Testis (tissue), 2 donors: ENCODE measurements at regions not wholly inside any gene's neighbourhood (a gene's known extent, or its start where the extent isn't known, plus 50 kb on each side); places are given as distances from the start of the nearest gene placed in this dataset.
A peak's percentile ranks its signal among the peaks of the same experiment; 100 is the strongest.
"Not testable (repeated sequence)": the region's sequence is repeated elsewhere in the genome, so short reads cannot be mapped to it uniquely, and the experiment has no call there.

Source experiments
- DNase-seq: peaks from one replicate; pipeline ENCODE4 v3.0.0-alpha.2; 2019
- H3K27ac ChIP-seq, 2 donors: fragments of 200-600 bp; sonication (generic); one replicate each; pipeline ENCODE4 v1.5.1; 2019
- H3K27me3 ChIP-seq: fragments of 200-600 bp; sonication (generic); one replicate; pipeline ENCODE4 v1.5.1; 2019
- H3K36me3 ChIP-seq: fragments of 200-600 bp; sonication (generic); one replicate; pipeline ENCODE4 v1.5.1; 2017; ENCODE audit warnings: low read depth; ENCODE audit errors: missing control alignments
- H3K4me1 ChIP-seq: fragments of 200-600 bp; sonication (generic); one replicate; pipeline ENCODE4 v1.5.1; 2019
- H3K4me3 ChIP-seq, 2 donors: fragments of 200-600 bp; sonication (generic); one replicate each; pipeline ENCODE4 v1.5.1; 2017 to 2019
- H3K9me3 ChIP-seq: fragments of 200-600 bp; sonication (generic); one replicate; pipeline ENCODE4 v1.5.1; 2017
- POLR2A ChIP-seq: fragments of 450-650 bp; IDR thresholded peaks from one replicate; pipeline ENCODE4 v1.6.1; 2017; ENCODE audit warnings: antibody characterized with exemption, mild to moderate bottlenecking, moderate library complexity
- WGBS, 2 donors: methylation state at CpG; one replicate each; pipeline ENCODE4 v1.1.5; 2018; 5-methylcytosine and 5-hydroxymethylcytosine counted together
- intact Hi-C: fragments of 100-400 bp; cut with DNase I; formaldehyde crosslinking; loops from one replicate; pipeline ENCODE4 v1.15.1; 2023; ENCODE audit warnings: low total_unique reads
- TF ChIP-seq, protein P1 (sequence below), 3 experiments: fragments of 450-650 bp in 2 of 3; fragments of 200-600 bp in 1 of 3; sonication (generic) in 1 of 3; IDR thresholded peaks; one replicate each; pipeline ENCODE4 v1.5.1; 2016 to 2019; ENCODE audit warnings: antibody characterized with exemption in 3 of 3, mild to moderate bottlenecking in 2 of 3, moderate library complexity in 1 of 3

DNA sequence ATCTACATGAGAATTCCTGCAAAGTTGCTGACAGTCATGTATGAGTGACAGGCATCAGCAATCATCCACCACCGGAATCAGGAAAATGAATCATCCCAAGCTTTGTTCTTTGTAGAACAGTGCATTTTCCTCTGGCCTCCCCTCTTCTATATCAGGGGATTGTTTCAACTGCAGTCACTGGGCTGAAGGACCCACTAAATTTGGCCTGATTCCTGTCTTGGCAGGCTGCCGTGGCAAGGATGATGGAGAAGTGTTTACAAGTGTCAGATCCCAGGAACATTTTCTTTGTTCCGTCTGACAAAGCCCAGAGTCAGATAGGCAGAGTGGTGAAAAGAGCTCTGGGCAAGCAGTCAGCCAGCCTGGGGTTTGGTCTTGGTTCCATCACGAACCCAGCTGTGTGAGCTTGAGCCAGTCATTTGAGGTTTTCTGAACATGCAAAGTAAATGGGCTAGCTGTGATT, 175.1 kb upstream of the TSC22D2 start:
- 38 to 73% methylated on average over 4 of the region's 4 CpGs for WGBS, 2 donors
- DNase-seq = peak; percentile 35
- TF ChIP-seq POLR2A = no peak
- TF ChIP-seq, protein P1, sequence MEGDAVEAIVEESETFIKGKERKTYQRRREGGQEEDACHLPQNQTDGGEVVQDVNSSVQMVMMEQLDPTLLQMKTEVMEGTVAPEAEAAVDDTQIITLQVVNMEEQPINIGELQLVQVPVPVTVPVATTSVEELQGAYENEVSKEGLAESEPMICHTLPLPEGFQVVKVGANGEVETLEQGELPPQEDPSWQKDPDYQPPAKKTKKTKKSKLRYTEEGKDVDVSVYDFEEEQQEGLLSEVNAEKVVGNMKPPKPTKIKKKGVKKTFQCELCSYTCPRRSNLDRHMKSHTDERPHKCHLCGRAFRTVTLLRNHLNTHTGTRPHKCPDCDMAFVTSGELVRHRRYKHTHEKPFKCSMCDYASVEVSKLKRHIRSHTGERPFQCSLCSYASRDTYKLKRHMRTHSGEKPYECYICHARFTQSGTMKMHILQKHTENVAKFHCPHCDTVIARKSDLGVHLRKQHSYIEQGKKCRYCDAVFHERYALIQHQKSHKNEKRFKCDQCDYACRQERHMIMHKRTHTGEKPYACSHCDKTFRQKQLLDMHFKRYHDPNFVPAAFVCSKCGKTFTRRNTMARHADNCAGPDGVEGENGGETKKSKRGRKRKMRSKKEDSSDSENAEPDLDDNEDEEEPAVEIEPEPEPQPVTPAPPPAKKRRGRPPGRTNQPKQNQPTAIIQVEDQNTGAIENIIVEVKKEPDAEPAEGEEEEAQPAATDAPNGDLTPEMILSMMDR (IDR thresholded peaks at IDR 0.05) = no peak

GRCh38 chr3:150230037-150230436, 178.1 kb upstream of the TSC22D2 start:
- DNase-seq = no peak
- Histone ChIP-seq H3K27ac (no peak overlapping the region), H3K4me1 (no peaks in the 10 kb centered on the region), H3K27me3 (no peaks in the 10 kb centered on the region), H3K36me3 (no peaks in the 10 kb centered on the region), H3K9me3 (no peaks in the 10 kb centered on the region), H3K4me3 (no peak overlapping the region)
- TF ChIP-seq, protein P1 (IDR thresholded peaks at IDR 0.05) = no peak
- no peak for TF ChIP-seq POLR2A
- 87 to 89% methylated on average over 5 of the region's 5 CpGs for WGBS, 2 donors
- intact Hi-C loops = no loop called here

More for the DNA sequence above, 175.1 kb upstream of the TSC22D2 start:
- no peaks in the 10 kb centered on the region for H3K9me3 ChIP-seq
- H3K36me3 ChIP-seq = no peaks in the 10 kb centered on the region
- intact Hi-C loops = no loop called here
- H3K27ac ChIP-seq = no peak overlapping the region
- no peaks in the 10 kb centered on the region for H3K4me1 ChIP-seq
- no peaks in the 10 kb centered on the region for H3K27me3 ChIP-seq
- no peak overlapping the region for H3K4me3 ChIP-seq

DNA sequence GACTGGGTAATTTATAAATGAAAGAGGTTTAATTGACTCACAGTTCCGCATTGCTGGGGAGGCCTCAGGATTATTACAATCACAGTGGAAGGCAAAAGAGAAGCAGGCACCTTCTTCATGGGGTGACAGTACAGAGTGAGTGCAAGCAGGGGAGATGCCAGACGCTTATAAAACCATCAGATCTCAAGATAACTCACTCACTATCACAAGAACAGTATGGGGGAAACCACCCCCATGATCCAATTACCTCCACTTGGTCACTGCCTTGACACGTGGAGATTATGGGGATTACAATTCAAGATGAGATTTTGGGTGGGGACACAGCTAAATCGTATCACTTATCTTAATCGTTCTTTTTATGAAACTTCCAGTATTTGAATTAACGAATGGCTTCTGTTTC, 179.5 kb upstream of the TSC22D2 start:
- not testable (repeated sequence) for H3K9me3 ChIP-seq, H3K27ac ChIP-seq, H3K4me3 ChIP-seq, H3K4me1 ChIP-seq, H3K36me3 ChIP-seq, DNase-seq, H3K27me3 ChIP-seq
- intact Hi-C loops = loop anchor here (10.0 kb wide), 1 partner anchor 266 kb away; no protein-coding TSS in a partner anchor
- WGBS, 2 donors = 87 to 97% methylated on average over 6 of the region's 6 CpGs

- Histone ChIP-seq H3K4me3 (no peak overlapping the region), H3K27me3 (no peaks in the 10 kb centered on the region), H3K9me3 (no peaks in the 10 kb centered on the region), H3K36me3 (no peaks in the 10 kb centered on the region), H3K4me1 (no peaks in the 10 kb centered on the region), H3K27ac (no peak overlapping the region)
- DNase-seq = peak; percentile 73
- no peak for TF ChIP-seq POLR2A
- TF ChIP-seq, protein P1 (IDR thresholded peaks at IDR 0.05) = peak in 2 of 3 experiments; percentile 27 to 41
- 51 to 57% methylated on average over 4 to 5 of the region's 5 CpGs for WGBS, 2 donors
- intact Hi-C loops = loop anchor here (10.0 kb wide), 1 partner anchor 267 kb away; no protein-coding TSS in a partner anchor
These were observed 180.3 kb upstream of the TSC22D2 start for GRCh38 chr3:150227839-150228238.

- 32 to 50% methylated on average over 9 of the region's 9 CpGs for WGBS, 2 donors
- no peaks in the 10 kb centered on the region for H3K36me3 ChIP-seq
- H3K4me1 ChIP-seq = no peaks in the 10 kb centered on the region
- intact Hi-C loops = loop anchor here (10.0 kb wide), 1 partner anchor 269 kb away; no protein-coding TSS in a partner anchor
- no peaks in the 10 kb centered on the region for H3K9me3 ChIP-seq
- no peak overlapping the region for H3K27ac ChIP-seq
- H3K27me3 ChIP-seq = no peaks in the 10 kb centered on the region
- TF ChIP-seq, protein P1 (IDR thresholded peaks at IDR 0.05) = no peak
- no peak for TF ChIP-seq POLR2A
- no peak overlapping the region for H3K4me3 ChIP-seq
- DNase-seq = no peak
These were observed 182.1 kb upstream of the TSC22D2 start for GRCh38 chr3:150225986-150226385.
